Brain pericyte (primary cell): ENCODE measurements at regions not wholly inside any gene's neighbourhood (a gene's known extent, or its start where the extent isn't known, plus 50 kb on each side); places are given as distances from the start of the nearest gene placed in this dataset.

ENCODE experiments used
- DNase-seq: peaks from one replicate; pipeline ENCODE4 v3.0.0-alpha.2; 2012; ENCODE audit warnings: low read depth, low spot score

- no peak for DNase-seq
Measured at GRCh38 chr1:112317611-112318062, 78.4 kb upstream of the CTTNBP2NL start.

GRCh38 chr1:112318263-112318662 lies 77.8 kb upstream of the CTTNBP2NL start:
- DNase-seq: no peak

- DNase-seq: no peak
Measured at GRCh38 chr1:112318698-112319370, 77.2 kb upstream of the CTTNBP2NL start.

GRCh38 chr1:112319371-112320040 lies 76.5 kb upstream of the CTTNBP2NL start:
- DNase-seq: no peak

- no peak for DNase-seq
Measured at GRCh38 chr1:112320058-112320457, 76.0 kb upstream of the CTTNBP2NL start.

GRCh38 chr1:112322018-112322417 lies 74.0 kb upstream of the CTTNBP2NL start:
- no peak for DNase-seq

GRCh38 chr1:112322983-112323678 lies 72.9 kb upstream of the CTTNBP2NL start:
- DNase-seq: no peak

- DNase-seq: no peak
Measured at GRCh38 chr1:112325504-112325903, 70.5 kb upstream of the CTTNBP2NL start.

DNA sequence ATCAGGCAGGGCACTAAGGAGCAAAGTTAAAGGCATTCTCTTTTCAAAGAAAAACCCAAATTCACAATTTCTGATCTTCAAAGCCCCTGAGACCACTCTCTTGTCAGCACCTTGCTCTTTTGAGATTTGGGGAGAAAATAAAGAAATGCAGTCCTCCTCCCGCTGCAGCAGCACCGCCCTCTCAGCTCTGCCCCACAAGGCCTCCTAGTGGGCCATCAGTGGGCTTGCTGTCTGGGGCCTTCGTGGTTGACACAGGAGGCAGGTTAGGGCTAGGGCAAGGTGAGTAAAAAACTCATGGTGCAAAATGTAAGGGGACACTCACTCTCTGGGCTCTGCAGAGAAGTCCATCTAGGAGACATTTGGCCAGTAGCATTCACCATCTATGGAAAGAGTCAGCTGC lies 67.4 kb upstream of the CTTNBP2NL start:
- DNase-seq: no peak

DNA sequence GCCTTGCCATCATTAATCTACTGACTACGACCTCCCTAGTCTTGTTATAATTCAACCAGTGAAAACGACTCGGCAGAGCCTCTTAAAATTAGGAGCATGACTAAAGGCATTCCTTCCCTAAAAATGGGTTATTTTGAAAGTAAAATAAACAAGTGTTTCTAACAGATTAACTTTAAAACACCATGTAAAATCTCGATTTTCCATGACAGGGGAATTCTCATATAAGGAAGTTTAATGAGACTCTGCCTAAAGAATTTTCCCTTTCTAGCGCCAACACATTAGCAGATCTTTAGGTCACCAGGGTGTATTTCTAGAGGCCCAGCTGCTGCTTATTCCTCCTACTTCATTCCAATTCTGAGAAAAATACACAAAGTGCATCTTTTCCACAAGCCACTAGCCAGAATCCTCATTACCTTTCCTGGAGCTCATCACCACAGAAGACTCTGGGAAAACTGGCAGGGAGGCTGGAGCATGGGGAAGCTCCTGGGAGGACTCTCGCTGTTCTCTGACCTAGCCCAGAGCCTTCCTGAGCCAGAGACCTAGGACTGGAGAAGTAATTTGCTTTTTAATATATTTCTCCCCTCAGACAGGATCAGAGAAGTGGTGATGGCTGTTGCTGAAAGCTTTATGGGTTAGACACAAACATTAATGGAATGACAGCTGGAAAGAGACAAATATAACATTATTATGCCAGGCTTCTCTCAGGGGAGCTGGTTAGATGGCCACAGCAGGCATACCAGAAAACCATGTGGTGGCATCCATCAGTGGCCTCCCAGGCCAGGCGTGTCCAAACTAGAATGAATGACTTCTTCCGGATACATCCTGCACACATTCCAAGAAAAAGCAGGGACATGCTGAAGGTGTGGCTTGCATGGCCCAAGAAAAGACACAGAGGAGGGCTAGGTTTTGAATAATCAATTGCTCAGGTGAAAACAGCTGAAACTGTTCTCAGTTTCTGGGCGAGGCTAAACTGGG lies 63.6 kb upstream of the CTTNBP2NL start:
- no peak for DNase-seq

DNA sequence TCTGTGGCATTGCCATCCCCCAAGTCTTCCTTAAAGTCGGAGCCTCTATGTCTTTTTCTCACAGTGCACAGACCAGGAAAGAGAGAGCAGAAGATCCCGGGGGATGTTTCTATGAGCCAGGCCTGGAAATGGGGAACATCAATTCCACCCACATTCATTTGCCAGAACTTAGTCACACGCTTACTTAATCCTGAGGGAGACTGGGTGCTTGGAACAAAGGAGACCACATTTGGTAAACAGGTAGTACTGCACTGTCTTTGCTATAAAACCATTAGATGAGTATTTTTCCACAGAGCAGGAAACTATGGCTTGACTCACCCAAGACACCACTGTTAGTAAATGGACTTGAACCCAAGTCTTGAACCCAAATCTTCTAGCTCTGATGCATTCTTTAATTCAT lies 60.7 kb upstream of the CTTNBP2NL start:
- DNase-seq: no peak

GRCh38 chr1:112337028-112337531 lies 58.9 kb upstream of the CTTNBP2NL start:
- DNase-seq: no peak

DNA sequence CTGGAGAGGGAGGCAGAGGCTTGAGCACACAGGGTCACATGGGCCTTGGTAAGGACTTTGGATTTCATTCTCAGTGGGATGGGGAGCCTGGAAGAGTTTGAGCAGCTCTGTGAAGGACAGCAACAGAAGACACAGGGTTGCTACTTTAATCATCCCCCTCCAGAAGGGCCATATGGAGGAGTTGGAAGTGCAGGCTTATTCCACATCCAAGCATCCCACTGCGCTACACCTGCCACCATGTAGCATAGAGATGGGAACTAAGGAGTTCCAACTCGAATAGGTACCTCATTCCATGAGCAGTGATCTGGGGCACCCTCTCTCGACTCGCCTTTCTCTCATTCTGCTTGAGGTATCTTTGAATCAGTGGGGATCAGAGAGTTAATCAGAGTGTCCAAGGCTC lies 54.0 kb upstream of the CTTNBP2NL start:
- DNase-seq: no peak

DNA sequence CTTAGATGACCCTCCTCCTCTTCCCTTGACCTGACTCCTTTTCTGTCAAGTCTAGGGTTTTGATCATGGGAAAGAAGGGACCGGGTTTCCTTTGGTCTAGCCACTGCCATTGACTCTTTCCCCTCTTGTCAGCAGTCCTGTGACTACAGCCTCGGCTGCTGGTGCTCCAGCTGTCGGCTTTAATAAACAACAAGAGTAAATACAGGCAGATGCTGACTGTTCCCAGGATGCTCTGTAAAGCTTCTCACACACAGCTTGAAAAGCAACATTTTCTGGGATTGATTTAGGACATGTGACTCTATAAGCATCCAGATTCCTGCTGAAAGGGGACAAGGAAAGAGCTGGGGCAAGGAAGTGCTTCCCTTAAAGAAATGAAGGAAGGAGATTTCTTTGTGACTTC lies 53.5 kb upstream of the CTTNBP2NL start:
- DNase-seq: no peak

- DNase-seq: no peak
Measured at GRCh38 chr1:112344754-112345423, 51.1 kb upstream of the CTTNBP2NL start.
